IMR-90 (cell line): ENCODE measurements at regions not wholly inside any gene's neighbourhood (a gene's known extent, or its start where the extent isn't known, plus 50 kb on each side); places are given as distances from the start of the nearest gene placed in this dataset.
A peak's percentile ranks its signal among the peaks of the same experiment; 100 is the strongest.

Experiments used
- ATAC-seq: fragments of 200-7000 bp; cut with Tn5 transposase; 2 replicates; pipeline ENCODE4 v1.9.1; 2020; ENCODE audit warnings: low read depth, mild to moderate bottlenecking, moderate library complexity
- BruUV-seq: library from RNA; stranded (reverse); fragments of 400-500 nt; replicated peaks from 2 replicates; lab custom pipeline; 2021; lab: Mats Ljungman, UMichigan
- CTCF ChIA-PET: fragments of 300-600 bp; formaldehyde crosslinking; extraction: SDS; loops from one replicate; lab custom pipeline; 2021; ENCODE audit warnings: antibody characterized with exemption; lab: Yijun Ruan, JAX
- POLR2A ChIA-PET: fragments of 300-600 bp; sonication (Branson Sonifier 250); formaldehyde crosslinking; loops from one replicate; lab custom pipeline; 2022; ENCODE audit warnings: antibody characterized with exemption; ENCODE audit not compliant: unreplicated experiment; lab: Charles Lee
- DNase-seq: peaks from one replicate; pipeline ENCODE4 v3.0.0; 2013
- H2AFZ ChIP-seq: replicated peaks from 2 replicates; pipeline ENCODE3; 2013; ENCODE audit warnings: low read length, mild to moderate bottlenecking; ENCODE audit not compliant: poor library complexity
- H2AK5ac ChIP-seq: 2 replicates; pipeline ENCODE4 v1.6.1; 2013; ENCODE audit warnings: low read depth, low read length, inconsistent platforms
- H2AK9ac ChIP-seq: replicated peaks from 2 replicates; pipeline ENCODE3; 2013; ENCODE audit warnings: mild to moderate bottlenecking, low read depth, low read length, moderate library complexity; ENCODE audit not compliant: poor library complexity
- H2BK120ac ChIP-seq: 2 replicates; pipeline ENCODE4 v1.6.1; 2013; ENCODE audit warnings: low read depth, low read length, inconsistent platforms
- H2BK15ac ChIP-seq: 3 replicates; pipeline ENCODE4 v1.6.1; 2013; ENCODE audit warnings: low read depth, low read length, inconsistent platforms
- H2BK20ac ChIP-seq: 2 replicates; pipeline ENCODE4 v1.6.1; 2013; ENCODE audit warnings: low read depth, mild to moderate bottlenecking, inconsistent platforms, low read length, moderate library complexity
- H2BK5ac ChIP-seq: 2 replicates; pipeline ENCODE4 v1.6.1; 2013; ENCODE audit warnings: mild to moderate bottlenecking, low read depth, low read length, inconsistent platforms; ENCODE audit not compliant: poor library complexity, severe bottlenecking
- H3K14ac ChIP-seq: replicated peaks from 2 replicates; pipeline ENCODE4 v1.6.1; 2013; ENCODE audit warnings: low read depth, low read length, inconsistent platforms
- H3K18ac ChIP-seq: 2 replicates; pipeline ENCODE4 v1.6.1; 2013; ENCODE audit warnings: low read depth, low read length, control low read depth
- H3K23ac ChIP-seq: 2 replicates; pipeline ENCODE4 v1.6.1; 2013; ENCODE audit warnings: low read depth, low read length, inconsistent platforms
- H3K27ac ChIP-seq: 2 replicates; pipeline ENCODE4 v1.5.1; 2013; ENCODE audit warnings: mild to moderate bottlenecking, control low read depth, low read length; ENCODE audit not compliant: insufficient read depth
- H3K27me3 ChIP-seq: 2 replicates; pipeline ENCODE4 v1.6.1; 2013; ENCODE audit warnings: low read length; ENCODE audit not compliant: control insufficient read depth, insufficient read depth
- H3K36me3 ChIP-seq: 2 replicates; pipeline ENCODE4 v1.6.1; 2013; ENCODE audit warnings: low read length, mixed read lengths; ENCODE audit not compliant: control insufficient read depth, insufficient read depth
- H3K4ac ChIP-seq: 2 replicates; pipeline ENCODE4 v1.6.1; 2013; ENCODE audit warnings: low read depth, low read length, inconsistent platforms
- H3K4me1 ChIP-seq: 2 replicates; pipeline ENCODE4 v1.6.1; 2013; ENCODE audit warnings: low read length, mixed read lengths; ENCODE audit not compliant: control insufficient read depth, insufficient read depth
- H3K4me2 ChIP-seq: 2 replicates; pipeline ENCODE4 v1.6.1; 2013; ENCODE audit warnings: low read depth, mild to moderate bottlenecking, control low read depth, low read length, moderate library complexity
- H3K4me3 ChIP-seq: 2 replicates; pipeline ENCODE4 v1.5.1; 2013; ENCODE audit warnings: low read depth, mild to moderate bottlenecking, control low read depth, low read length, moderate library complexity; ENCODE audit not compliant: insufficient read depth
- H3K56ac ChIP-seq: 2 replicates; pipeline ENCODE4 v1.6.1; 2013; ENCODE audit warnings: low read length, inconsistent platforms; ENCODE audit not compliant: insufficient read depth; ENCODE audit errors: extremely low read depth
- H3K79me1 ChIP-seq, 2 experiments: 2 replicates each; pipeline ENCODE4 v1.6.1; 2013; ENCODE audit warnings: low read length in 2 of 2, inconsistent platforms in 1 of 2, low read depth in 1 of 2
- H3K9ac ChIP-seq: 2 replicates; pipeline ENCODE4 v1.6.1; 2013; ENCODE audit warnings: low read depth, low read length, control low read depth
- H3K9me1 ChIP-seq: 2 replicates; pipeline ENCODE4 v1.6.1; 2013; ENCODE audit warnings: low read length, inconsistent platforms; ENCODE audit not compliant: insufficient read depth
- H3K9me3 ChIP-seq: 2 replicates; pipeline ENCODE4 v1.6.1; 2013; ENCODE audit warnings: low read length; ENCODE audit not compliant: control insufficient read depth, insufficient read depth
- H4K20me1 ChIP-seq: 2 replicates; pipeline ENCODE4 v1.6.1; 2013; ENCODE audit warnings: low read length, inconsistent platforms; ENCODE audit not compliant: insufficient read depth
- H4K5ac ChIP-seq: 2 replicates; pipeline ENCODE4 v1.6.1; 2013; ENCODE audit warnings: mild to moderate bottlenecking, low read depth, low read length, control low read depth
- H4K8ac ChIP-seq, 2 experiments: 2 replicates each; pipeline ENCODE4 v1.6.1; 2013; ENCODE audit warnings: low read depth in 2 of 2, low read length in 2 of 2, control low read depth in 1 of 2, inconsistent platforms in 1 of 2
- H4K91ac ChIP-seq: 2 replicates; pipeline ENCODE4 v1.6.1; 2013; ENCODE audit warnings: low read depth, low read length, inconsistent platforms; ENCODE audit not compliant: insufficient read depth
- BHLHE40 ChIP-seq: fragments of 150-350 bp; IDR thresholded peaks from 2 replicates; pipeline ENCODE4 v1.6.1; 2016; ENCODE audit warnings: mild to moderate bottlenecking, low read depth, low read length
- CHD1 ChIP-seq: IDR thresholded peaks from 2 replicates; pipeline ENCODE4 v1.6.1; 2012; ENCODE audit warnings: low read depth, low read length, improper control_type of control experiment
- MAZ ChIP-seq: IDR thresholded peaks from 2 replicates; pipeline ENCODE4 v1.6.1; 2012; ENCODE audit warnings: low read depth, mild to moderate bottlenecking, low read length, improper control_type of control experiment, moderate library complexity, borderline replicate concordance
- NFE2L2 ChIP-seq: fragments of 150-350 bp; IDR thresholded peaks from 2 replicates; pipeline ENCODE4 v1.6.1; 2016; ENCODE audit warnings: low read depth, mild to moderate bottlenecking, low read length
- RAD21 ChIP-seq: IDR thresholded peaks from 2 replicates; pipeline ENCODE4 v1.6.1; 2012; ENCODE audit warnings: low read length, improper control_type of control experiment
- WGBS, 2 experiments: methylation state at CpG; one replicate each; pipeline versions ENCODE4 v1.1.5 to v1.1.7; 2013; ENCODE audit warnings: missing lambda C conversion rate in 2 of 2; ENCODE audit not compliant: insufficient read length in 1 of 2; ENCODE audit errors: extremely low coverage in 2 of 2; 5-methylcytosine and 5-hydroxymethylcytosine counted together
- dilution Hi-C: fragments of 300-500 bp; cut with HindIII; formaldehyde crosslinking; loops from one replicate; pipeline ENCODE4 v1.14.3; 2018; ENCODE audit warnings: low sequenced_read_pairs; ENCODE audit not compliant: unreplicated experiment
- in situ Hi-C: fragments of 300-500 bp; cut with MboI; formaldehyde crosslinking; loops from 3 replicates; pipeline ENCODE4 v1.14.3; 2019; ENCODE audit warnings: low sequenced_read_pairs, inconsistent platforms, mixed read lengths
- intact Hi-C: fragments of 100-400 bp; cut with micrococcal nuclease; formaldehyde crosslinking; loops from 2 replicates; pipeline ENCODE4 v1.10.0; 2022

GRCh38 chr20:24208652-24209051, 220.1 kb upstream of the GGTLC1 start:
- peaks cover 4% of the 10 kb centered on the region; the same call in 1 of the 2 replicates for H3K9me3 ChIP-seq
- H3K14ac ChIP-seq, result no peak overlapping the region
- H4K5ac ChIP-seq, result no peak overlapping the region
- H2AFZ ChIP-seq, result peak overlapping the region; percentile 17
- POLR2A ChIA-PET, result no interaction called here
- no peak overlapping the region for H2BK120ac ChIP-seq
- ATAC-seq (no peak), DNase-seq (no peak)
- no peaks in the 10 kb centered on the region for H3K27me3 ChIP-seq
- CTCF ChIA-PET, result no interaction called here
- intact Hi-C loops (no loop called here), in situ Hi-C loops (no loop called here), dilution Hi-C loops (no loop called here)
- H3K18ac ChIP-seq, result no peak overlapping the region
- H2BK5ac ChIP-seq, result no peak overlapping the region
- no peaks in the 10 kb centered on the region; the same call in 1 of the 2 replicates for H4K20me1 ChIP-seq
- H3K4ac ChIP-seq, result no peak overlapping the region
- BruUV-seq, result no TSS peak
- no peak overlapping the region for H3K4me3 ChIP-seq
- no peak overlapping the region for H4K8ac ChIP-seq
- WGBS, 2 experiments, result 85% methylated on average over 6 of the region's 9 CpGs; no CpG with 5 or more reads in 1 of the 2 experiments
- no peak overlapping the region for H3K27ac ChIP-seq
- no peak overlapping the region for H3K56ac ChIP-seq
- no peak overlapping the region for H3K23ac ChIP-seq
- H2BK15ac ChIP-seq, result no peak overlapping the region
- H3K79me1 ChIP-seq, result no peaks in the 10 kb centered on the region
- no peaks in the 10 kb centered on the region for H3K4me1 ChIP-seq
- no peak for TF ChIP-seq BHLHE40
- no peak for TF ChIP-seq CHD1
- TF ChIP-seq NFE2L2, result no peak
- TF ChIP-seq RAD21, result no peak
- no peak for TF ChIP-seq MAZ
- H2AK5ac ChIP-seq, result no peak overlapping the region
- no peak overlapping the region for H3K9ac ChIP-seq
- no peak overlapping the region for H2AK9ac ChIP-seq
- H2BK20ac ChIP-seq, result no peak overlapping the region
- H3K36me3 ChIP-seq, result no peaks in the 10 kb centered on the region
- H3K9me1 ChIP-seq, result no peaks in the 10 kb centered on the region
- no peak overlapping the region for H3K4me2 ChIP-seq
- no peak overlapping the region for H4K91ac ChIP-seq
